Hematopoietic multipotent progenitor cell (in vitro differentiated cells): ENCODE measurements at regions not wholly inside any gene's neighbourhood (a gene's known extent, or its start where the extent isn't known, plus 50 kb on each side); places are given as distances from the start of the nearest gene placed in this dataset.
"Not testable (repeated sequence)": the region's sequence is repeated elsewhere in the genome, so short reads cannot be mapped to it uniquely, and the experiment has no call there.

Experiments
- DNase-seq, 3 donors: peaks; one replicate each; pipeline ENCODE4 v3.0.0-alpha.2; 2011 to 2015; ENCODE audit warnings: low read depth in 2 of 3, low spot score in 2 of 3

DNA sequence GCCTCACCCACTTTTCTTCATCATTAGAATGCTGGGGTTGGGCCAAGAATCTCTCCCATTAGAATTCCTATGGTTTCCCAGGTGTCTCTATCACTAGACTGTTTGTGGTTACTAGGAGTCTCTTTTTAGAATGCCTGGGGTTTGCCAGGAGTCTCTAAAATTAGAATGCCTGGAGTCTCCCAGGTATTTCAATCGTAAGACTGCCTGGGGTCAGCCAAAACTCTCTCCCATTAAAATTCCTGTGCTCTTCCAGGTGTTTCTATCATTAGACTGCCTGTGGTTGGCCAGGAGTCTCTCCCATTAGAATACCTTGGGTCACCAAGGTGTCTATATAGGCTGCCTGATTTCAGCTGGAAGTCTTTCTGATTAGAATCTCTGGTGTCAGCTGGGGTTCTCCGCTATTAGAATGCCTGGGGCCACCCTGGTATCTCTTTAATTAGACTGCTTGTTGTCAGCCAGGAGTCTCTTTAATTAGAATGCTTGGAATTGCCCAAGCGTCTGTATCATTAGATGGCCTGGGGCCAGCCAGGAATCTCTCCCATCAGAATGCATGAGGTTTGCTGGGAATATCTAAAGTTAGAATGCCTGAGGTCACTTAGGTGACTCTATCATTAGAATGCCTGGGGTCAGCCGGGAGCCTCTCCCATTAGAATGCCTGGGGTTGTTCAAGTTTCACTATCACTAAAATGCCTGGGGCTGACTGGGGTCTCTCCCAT is 1479.2 kb downstream of the UQCRFS1 start:
- DNase-seq = no peak

DNA sequence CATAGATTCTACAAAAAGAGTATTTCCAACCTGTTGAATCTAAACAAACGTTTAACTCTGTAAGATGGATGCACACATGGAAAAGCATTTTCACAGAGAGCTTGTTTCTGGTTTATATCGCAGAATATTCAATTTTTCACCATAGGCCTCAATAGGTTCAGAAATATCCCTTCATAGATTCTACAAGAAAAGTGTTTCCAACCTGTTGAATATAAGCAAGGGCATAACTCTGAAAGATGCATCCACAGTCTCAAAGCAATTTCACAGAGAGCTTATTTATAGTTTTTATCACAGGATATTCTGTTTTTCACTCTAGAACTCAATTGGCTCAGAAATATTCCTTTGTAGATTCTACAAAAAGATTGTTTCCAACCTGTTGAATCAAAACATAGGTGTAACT is 1483.6 kb downstream of the UQCRFS1 start:
- DNase-seq = no peak

DNA sequence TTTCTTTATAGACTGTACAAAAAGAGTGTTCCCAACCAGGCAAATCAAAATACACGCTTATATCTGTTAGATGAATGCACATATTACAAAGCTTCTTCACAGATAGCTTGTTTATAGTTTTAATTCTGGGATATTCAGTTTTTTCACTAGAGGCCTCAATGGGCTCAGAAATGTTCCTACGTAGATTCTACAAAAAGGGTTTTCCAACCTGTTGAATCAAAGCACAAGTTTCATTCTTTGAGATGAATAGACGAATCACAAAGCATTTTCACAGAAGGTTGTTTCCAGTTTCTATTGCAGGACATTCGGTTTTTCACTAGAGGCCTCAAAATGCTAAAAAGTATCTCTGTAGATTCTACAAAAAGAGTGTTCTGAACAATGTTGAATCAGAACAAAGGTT is 1490.3 kb downstream of the UQCRFS1 start:
- no peak for DNase-seq

DNA sequence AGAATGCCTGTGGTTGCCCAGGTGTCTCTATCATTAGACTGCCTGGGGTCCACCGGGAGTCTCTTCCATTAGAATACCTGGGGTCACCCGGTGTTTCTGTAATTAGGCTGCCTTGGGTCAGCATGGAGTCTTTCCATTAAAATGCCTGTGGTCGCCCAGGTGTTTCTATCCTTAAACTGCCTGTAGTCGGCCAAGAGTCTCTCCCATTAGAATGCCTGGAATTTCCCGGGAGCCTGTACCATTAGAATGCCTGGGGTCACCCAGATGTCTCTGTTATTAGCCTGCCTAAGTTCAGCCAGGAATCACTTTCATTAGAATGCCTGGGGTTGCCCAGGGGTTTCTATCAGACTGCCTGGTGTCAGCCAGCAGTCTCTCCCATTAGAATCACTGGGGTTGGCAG is 1492.8 kb downstream of the UQCRFS1 start:
- no peak for DNase-seq

DNA sequence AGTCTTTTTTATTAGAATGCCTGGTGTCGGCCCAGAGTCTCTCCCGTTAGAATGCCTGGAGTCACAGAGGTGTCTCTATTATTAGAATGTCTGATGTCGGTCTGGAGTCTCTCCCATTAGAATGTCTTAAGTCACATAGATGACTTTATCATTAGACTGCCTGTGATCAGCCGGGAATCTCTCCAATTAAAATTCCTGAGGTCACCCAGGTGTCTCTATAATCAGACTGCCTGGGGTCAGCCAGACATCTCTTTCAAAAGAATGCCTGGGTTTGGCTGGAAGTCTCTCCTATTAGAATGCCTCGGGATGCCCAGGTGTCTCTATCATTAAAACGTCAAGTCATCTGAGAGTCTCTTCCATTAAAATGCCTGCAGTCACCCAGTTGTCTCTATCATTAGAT is 1493.9 kb downstream of the UQCRFS1 start:
- no peak for DNase-seq

DNA sequence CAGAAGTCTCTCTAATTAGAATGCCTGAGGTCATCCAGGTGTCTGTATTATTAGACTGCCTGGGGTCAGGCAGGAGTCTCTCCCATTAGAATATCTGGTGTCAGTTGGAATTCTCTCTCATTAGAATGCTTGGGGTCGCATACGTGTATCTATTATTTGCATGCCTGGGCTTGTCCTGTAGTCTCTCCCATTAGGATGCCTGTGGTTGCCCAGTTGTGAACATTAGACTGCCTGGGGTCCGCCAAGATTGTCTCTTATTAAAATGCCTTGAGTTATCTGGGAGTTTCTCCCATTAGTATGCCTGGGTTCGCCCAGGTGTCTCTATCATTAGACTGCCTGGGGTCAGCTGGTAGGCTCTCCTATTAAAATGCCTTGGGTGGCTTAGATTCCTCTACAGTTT is 1494.7 kb downstream of the UQCRFS1 start:
- DNase-seq = no peak

DNA sequence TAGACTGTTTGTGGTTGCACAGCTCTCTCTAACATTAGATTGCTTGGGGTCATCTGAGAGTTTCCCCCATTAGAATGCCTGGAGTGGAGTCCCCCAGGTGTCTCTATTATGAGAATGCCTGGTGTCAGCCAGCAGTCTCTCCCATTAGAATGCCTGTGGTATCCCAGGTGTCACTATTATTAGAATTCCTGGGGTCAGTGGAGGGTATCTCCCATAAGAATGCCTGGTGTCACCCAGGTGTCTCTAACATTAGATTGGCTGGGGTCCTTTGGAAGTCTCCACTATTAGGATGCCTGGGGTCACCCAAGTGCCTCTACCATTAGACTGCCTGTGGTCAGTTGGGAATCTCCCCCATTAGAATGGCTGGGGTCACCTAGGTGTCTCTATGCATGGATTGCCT is 1495.1 kb downstream of the UQCRFS1 start:
- DNase-seq = no peak

DNA sequence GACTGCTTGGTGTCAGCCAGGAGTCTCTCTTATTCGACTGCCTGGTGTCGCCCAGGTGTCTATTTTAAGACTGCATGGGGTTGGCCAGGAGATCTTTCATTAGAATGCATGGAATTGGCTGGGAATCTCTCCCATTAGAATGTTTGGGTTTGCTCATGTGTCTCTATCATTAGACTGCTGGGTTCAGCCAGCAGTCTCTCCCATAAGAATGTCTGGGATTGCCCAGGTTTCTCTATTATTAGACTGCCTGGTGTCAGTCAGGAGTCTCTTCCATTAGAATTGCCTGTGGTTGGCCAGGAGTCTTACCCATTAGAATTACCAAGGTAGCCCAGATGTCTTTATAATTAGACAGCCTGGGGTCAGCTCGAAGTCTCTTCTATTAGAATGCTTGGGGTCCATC is 1496.0 kb downstream of the UQCRFS1 start:
- DNase-seq = no peak

DNA sequence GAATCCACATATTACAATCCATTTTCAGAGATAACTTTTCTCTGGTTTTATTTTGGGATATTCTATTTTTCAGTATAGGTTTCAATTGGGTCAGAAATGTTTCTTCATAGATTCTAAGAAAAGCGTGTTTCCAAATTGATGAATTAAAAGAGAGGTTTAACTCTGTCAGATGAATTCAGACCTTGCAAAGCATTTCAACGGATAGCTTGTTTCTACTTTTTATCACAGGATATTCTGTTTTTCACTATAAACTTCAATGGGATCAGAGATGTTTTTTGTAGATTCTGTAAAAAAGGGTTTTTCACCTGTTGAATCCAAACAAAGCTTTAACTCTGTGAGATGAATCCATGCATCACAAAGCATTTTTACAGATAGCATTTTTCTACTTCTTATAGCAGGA is 1498.1 kb downstream of the UQCRFS1 start:
- DNase-seq = no peak

DNA sequence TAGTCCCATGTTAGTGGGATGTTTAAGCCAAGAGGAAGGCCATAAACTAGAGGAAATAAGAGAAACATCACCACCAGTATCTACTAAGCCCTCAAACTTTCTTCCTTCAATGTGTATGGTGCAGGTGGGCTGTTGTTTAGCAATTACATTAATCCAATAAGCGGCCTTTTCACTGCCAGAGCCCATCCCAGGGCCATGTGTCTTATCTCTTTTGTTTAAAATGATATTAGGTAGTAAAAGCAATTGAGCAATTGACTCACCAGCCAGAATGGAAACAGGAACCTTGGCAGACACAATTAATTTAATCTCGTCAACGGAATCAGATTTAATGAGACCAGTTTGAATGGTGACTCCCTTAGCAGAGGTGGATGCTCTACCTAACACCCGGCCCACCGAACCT is 1503.5 kb downstream of the UQCRFS1 start:
- no peak for DNase-seq

DNA sequence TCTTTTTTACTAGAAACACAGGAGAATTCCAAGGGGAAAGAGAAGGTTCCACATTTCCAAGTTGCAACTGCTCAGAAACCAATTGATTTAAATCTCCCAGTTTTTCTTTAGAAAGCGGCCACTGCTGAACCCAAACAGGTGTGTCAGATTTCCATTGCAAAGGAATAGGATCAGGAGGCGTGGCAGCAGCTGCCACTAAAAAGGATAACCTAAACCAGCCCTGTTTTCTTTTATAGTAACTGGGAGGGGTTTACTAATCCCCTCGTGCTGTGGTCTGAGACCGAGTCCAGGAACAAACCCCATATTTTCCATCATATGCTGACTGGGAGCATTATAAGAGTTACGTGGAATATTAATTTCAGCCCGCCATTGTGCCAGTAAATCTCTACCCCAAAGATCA is 1504.0 kb downstream of the UQCRFS1 start:
- DNase-seq = not testable (repeated sequence)

DNA sequence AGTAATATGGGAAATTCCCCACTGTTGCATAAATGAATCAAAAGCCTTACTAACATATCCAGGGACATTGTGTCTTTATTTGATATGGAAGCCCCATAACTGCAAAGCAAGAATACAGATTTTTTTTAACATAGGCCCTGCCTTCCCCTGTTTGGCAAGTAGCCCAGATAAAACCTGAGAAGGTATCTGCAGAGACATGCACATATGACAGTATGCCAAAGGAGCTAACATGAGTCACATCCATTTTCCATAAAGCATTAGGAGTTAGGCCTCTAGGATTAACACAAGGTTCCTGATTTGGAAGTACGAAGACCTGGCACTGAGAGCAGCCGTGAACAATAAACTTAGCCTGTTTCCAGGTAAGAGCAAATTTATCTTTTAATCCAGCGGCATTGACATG is 1505.9 kb downstream of the UQCRFS1 start:
- not testable (repeated sequence) for DNase-seq

DNA sequence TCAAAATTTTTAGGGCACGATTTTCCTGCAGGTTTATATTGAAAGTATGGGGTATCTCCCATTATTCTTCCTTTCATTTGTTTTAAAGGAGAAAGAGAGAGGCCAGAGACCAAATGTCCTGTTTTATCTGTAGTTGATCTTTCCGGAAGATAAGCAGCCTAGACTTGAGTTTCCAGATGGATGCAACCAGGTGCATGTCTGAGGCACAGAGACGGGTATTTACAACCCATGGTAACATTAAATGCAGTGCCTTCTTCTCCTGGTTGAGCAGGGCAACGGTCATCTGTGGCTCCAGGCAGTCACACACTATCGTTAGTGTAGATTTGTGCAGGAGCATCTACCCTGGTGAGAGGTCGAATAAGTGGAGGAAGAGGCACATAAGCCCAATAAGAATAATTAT is 1507.1 kb downstream of the UQCRFS1 start:
- DNase-seq = no peak

DNA sequence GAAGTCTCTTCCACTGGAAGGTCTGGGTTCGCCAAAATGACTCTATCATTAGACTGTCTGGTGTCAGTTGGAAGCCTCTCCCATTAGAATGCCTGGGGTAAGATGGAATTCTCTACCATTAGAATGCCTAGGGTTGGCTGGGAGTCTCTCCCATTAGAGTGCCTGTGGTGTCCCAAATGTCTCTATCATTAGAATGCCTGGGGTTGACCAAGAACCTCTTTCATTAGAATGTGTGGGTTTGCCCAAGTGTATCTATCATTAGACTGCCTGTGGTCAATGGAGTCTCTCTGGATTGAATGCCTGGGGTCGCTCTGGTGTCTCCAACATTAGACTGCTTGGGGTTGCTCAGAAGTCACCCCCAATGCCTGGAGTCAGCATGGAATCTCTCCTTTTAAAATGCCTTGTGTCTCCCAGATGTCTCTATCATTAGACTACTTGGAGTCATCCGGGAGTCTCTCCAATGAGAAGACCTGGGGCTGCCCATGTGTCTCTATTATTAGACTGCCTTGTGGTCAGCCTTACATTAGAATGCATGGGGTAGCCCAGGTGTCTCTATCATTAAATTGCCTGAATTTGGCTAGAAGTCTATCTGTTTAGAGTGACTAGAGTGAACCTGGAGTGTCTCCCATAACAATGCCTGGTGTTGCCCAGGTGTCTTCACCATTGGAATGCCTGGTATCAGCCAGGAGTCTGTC is 1518.4 kb downstream of the UQCRFS1 start:
- no peak for DNase-seq

DNA sequence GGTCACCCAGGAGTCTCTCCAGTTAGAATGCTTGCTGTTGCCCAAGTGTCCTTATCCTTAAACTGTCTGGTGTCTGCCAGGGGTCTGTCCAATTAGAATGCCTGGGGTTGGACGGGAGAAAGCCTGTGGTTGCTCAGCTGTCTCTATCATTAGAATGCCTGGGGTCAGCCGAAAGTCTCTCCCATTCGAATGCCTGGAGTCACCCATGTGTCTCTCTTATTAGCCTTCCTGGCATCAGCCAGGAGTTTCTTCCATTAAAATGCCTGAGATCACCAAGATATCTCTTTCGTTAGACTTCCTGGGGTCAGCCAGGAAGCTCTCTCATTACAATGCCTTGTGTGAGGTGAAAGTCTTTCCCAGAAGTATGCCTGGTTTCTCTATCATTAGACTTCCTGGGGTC is 1521.0 kb downstream of the UQCRFS1 start:
- no peak for DNase-seq

DNA sequence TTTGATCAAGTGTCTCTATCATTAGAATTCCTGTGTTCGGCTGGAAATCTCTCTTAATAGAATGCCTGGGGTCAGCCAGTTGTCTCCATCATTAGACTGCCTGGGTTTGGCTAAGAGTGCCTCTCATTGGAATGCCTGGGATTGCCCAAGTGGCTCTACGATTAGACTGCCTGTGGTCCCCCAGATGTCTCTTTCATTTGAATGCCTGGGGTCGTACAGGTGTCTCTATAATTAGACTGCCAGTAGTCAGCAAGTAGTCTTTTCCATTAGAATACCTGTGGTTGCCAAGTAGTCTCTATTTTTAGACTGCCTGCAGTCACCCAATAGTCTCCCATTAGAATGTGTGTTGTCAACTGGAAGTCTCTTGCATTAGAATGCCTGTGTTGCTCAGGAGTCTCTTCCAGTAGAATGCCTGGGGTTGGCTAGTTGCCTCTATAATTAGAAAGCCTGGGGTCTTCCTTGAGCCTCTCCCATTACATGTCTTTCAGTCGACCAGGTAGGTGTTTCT is 1523.2 kb downstream of the UQCRFS1 start:
- DNase-seq = no peak

DNA sequence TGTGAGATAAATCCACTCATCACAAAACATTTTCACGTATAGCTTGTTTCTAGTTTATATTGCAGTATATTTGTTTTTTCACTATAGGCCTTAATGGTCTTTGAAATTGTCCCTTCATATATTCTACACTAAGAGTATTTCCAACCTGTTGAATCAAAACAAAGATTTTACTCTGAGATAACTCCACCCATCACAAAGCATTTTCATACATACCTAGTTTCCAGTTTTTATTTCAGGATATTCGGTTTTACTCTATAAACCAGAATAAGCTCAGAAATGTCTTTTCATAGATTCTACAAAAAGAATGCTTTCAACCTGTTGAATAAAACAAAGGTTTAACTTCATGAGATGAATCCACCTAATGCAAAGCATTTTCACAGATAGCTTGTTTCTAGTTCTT is 1528.7 kb downstream of the UQCRFS1 start:
- DNase-seq = no peak

DNA sequence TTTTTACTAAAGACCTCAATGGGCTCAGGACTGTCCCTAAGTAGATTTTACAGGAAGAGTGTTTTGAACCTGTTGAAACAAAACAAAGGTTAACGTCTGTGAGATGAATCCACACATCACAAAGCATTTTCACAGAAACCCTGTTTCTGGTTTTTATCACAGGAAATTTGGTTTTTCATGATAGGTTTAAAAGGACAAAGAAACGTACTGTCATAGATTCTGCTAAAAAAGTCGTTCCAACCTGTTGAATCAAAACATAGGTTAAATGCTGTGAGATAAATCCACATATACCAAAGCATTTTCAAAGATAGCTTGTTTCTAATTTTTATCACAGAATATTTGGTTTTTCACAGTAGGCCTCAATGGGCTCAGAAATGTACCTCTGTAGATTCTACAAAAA is 1531.0 kb downstream of the UQCRFS1 start:
- DNase-seq = no peak

DNA sequence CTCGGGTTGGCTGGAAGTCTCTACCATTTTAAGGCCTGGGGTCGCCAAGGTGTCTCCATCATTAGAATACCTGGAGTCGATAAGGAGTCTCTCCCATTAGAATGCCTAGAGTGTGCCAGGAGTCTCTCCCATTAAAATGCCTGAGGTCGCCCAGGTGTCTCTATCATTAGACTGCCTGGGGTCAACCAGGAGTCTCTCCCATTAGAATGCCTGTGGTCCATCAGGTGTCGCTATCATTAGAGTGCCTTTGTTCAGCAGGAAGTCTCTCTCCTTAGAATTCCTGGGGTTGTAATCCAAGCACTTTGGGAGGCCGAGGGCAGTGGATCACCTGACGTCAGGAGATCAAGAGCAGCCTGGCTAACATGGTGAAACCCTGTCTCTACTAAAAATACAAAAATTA is 1533.0 kb downstream of the UQCRFS1 start:
- DNase-seq = no peak

DNA sequence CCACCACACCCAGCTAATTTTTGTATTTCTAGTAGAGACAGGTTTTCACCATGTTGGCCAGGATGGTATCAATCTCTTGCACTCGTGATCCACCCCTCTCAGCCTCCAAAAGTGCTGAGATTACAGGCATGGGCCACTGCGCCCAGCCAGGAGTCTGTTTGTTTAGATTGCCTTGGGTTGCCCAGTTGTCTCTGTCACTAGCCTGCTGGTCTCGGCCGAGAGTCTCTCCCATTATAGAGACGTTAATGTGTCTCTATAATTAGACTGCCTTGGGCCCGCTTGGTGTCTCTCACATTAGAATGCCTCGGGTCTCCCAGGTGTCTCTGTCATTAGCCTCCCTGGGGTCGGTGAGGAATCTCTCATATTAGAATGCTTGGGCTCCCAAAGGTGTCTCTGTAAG is 1533.6 kb downstream of the UQCRFS1 start:
- DNase-seq = no peak

DNA sequence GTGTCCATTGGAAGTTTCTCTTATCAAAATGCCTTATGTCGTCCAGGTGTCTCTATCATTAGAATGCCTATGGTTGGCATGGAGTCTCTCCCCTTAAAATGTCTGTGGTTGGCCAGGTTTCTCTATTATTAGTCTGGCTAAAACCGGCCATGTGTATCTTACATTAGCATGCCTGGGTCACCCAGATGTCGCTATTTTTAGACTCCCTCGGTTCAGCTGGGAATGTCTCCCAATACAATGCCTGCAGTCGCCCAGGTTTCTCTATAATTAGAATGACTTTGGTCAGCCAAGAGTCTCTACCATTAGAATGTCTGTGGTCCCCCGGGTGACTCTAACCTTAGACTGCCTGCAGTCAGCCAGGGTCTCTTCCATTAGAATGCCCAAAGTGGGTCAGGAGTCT is 1536.1 kb downstream of the UQCRFS1 start:
- DNase-seq = no peak

DNA sequence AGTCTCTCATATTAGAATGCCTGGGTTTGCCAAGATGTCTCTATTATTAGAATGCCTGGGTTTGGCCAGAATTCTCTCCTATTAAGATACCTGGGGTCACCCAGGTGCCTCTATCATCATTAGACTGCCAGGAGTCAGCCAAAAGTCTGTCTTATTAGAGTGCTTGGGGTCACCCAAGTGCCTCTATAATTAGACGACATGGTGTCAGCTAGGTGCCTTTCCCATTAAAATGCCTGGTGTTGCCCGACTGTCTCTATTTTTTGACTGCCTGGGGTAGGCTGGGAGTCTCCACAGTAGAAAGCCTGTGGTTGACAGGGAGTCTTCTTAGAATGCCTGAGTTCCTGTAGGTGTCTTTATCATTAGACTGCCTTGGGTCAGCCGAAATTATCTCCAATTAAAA is 1536.6 kb downstream of the UQCRFS1 start:
- no peak for DNase-seq
